ENCODE measurements at regions not wholly inside any gene's neighbourhood (a gene's known extent, or its start where the extent isn't known, plus 50 kb on each side); places are given as distances from the start of the nearest gene placed in this dataset.

DNA sequence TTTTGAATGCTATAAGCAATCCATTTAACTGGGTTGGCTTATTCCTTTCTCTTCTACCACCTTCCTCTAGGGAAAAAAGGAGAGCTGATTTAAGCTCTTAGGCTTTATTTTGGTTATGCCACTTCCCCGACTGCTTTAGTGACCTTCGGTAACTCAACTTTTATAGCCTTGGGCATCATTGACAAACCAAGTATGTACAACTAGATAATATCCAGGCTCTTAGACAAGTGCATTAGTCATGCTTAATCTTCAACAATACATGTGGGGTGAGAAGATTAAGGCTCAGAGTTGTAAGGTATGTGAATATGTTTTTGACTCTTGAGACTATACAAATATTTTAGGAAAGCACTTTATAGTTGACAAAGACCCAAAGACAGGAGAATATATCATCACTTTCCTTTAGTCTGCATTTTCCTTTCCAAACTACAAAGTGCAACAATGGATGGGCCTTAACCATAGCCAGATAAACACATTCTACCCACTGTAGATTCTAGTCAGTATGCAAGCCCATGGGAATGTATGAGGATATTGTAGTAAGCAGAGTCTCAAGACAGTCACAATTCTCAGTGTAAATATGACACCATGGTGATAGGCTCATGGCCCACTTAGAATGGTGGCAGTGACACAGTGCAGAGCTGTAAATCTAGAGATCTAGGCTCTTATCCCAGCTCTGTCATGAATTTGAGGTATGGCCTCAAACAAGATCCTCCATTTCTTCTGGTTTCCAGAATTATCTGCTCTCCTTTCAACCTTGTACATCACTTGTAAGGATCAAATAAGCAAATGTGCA lies 1117.3 kb downstream of the SORCS3 start:
- H3K27me3 ChIP-seq, result no peaks in the 10 kb centered on the region
- H3K9me3 ChIP-seq, result no peaks in the 10 kb centered on the region
- TF ChIP-seq, protein P1, sequence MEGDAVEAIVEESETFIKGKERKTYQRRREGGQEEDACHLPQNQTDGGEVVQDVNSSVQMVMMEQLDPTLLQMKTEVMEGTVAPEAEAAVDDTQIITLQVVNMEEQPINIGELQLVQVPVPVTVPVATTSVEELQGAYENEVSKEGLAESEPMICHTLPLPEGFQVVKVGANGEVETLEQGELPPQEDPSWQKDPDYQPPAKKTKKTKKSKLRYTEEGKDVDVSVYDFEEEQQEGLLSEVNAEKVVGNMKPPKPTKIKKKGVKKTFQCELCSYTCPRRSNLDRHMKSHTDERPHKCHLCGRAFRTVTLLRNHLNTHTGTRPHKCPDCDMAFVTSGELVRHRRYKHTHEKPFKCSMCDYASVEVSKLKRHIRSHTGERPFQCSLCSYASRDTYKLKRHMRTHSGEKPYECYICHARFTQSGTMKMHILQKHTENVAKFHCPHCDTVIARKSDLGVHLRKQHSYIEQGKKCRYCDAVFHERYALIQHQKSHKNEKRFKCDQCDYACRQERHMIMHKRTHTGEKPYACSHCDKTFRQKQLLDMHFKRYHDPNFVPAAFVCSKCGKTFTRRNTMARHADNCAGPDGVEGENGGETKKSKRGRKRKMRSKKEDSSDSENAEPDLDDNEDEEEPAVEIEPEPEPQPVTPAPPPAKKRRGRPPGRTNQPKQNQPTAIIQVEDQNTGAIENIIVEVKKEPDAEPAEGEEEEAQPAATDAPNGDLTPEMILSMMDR (IDR thresholded peaks at IDR 0.05; ENCODE audit: low read depth, low read length), result no peak
- H3K4me1 ChIP-seq, result no peaks in the 10 kb centered on the region
- DNase-seq, result no peak
- H3K36me3 ChIP-seq, result no peaks in the 10 kb centered on the region
- H3K4me3 ChIP-seq (ENCODE audit: low read depth, low read length), result no peak overlapping the region

GRCh38 chr10:105757302-105757701 lies 1116.2 kb downstream of the SORCS3 start:
- no peak overlapping the region for H3K4me3 ChIP-seq (ENCODE audit: low read depth, low read length)
- DNase-seq, result no peak
- no peaks in the 10 kb centered on the region for H3K9me3 ChIP-seq
- H3K36me3 ChIP-seq, result no peaks in the 10 kb centered on the region
- TF ChIP-seq, protein P1 (IDR thresholded peaks at IDR 0.05; ENCODE audit: low read depth, low read length), result no peak
- no peaks in the 10 kb centered on the region for H3K27me3 ChIP-seq
- H3K4me1 ChIP-seq, result no peaks in the 10 kb centered on the region

- Histone ChIP-seq H3K4me1 (no peaks in the 10 kb centered on the region), H3K9me3 (no peaks in the 10 kb centered on the region), H3K36me3 (no peaks in the 10 kb centered on the region), H3K27me3 (no peaks in the 10 kb centered on the region), H3K4me3 (ENCODE audit: low read depth, low read length) (no peak overlapping the region)
- TF ChIP-seq, protein P1 (IDR thresholded peaks at IDR 0.05; ENCODE audit: low read depth, low read length), result no peak
- no peak for DNase-seq
These were observed 1115.3 kb downstream of the SORCS3 start for GRCh38 chr10:105756386-105756785.

- Histone ChIP-seq H3K27me3 (no peaks in the 10 kb centered on the region), H3K4me1 (no peaks in the 10 kb centered on the region), H3K9me3 (no peaks in the 10 kb centered on the region), H3K4me3 (ENCODE audit: low read depth, low read length) (no peak overlapping the region), H3K36me3 (no peaks in the 10 kb centered on the region)
- TF ChIP-seq, protein P1 (IDR thresholded peaks at IDR 0.05; ENCODE audit: low read depth, low read length), result no peak
- DNase-seq, result no peak
These were observed 1110.6 kb downstream of the SORCS3 start for GRCh38 chr10:105751688-105752087.

GRCh38 chr10:105745596-105746148 lies 1104.6 kb downstream of the SORCS3 start:
- H3K27me3 ChIP-seq, result no peaks in the 10 kb centered on the region
- no peak for DNase-seq
- TF ChIP-seq, protein P1 (IDR thresholded peaks at IDR 0.05; ENCODE audit: low read depth, low read length), result no peak
- no peaks in the 10 kb centered on the region for H3K9me3 ChIP-seq
- H3K36me3 ChIP-seq, result no peaks in the 10 kb centered on the region
- H3K4me1 ChIP-seq, result no peaks in the 10 kb centered on the region
- no peak overlapping the region for H3K4me3 ChIP-seq (ENCODE audit: low read depth, low read length)

Measured in BE2C (cell line).